IMR-90 (cell line): ENCODE measurements at regions not wholly inside any gene's neighbourhood (a gene's known extent, or its start where the extent isn't known, plus 50 kb on each side); places are given as distances from the start of the nearest gene placed in this dataset.

Experiments used
- POLR2A ChIP-seq: IDR thresholded peaks from 2 replicates; pipeline ENCODE4 v1.6.1; 2012; ENCODE audit warnings: mild to moderate bottlenecking, low read depth, low read length
- TF ChIP-seq, protein P1 (sequence below): conservative IDR thresholded peaks from 2 replicates; pipeline ENCODE4 v1.5.1; 2012; ENCODE audit warnings: mild to moderate bottlenecking, low read depth, low read length, improper control_type of control experiment

DNA sequence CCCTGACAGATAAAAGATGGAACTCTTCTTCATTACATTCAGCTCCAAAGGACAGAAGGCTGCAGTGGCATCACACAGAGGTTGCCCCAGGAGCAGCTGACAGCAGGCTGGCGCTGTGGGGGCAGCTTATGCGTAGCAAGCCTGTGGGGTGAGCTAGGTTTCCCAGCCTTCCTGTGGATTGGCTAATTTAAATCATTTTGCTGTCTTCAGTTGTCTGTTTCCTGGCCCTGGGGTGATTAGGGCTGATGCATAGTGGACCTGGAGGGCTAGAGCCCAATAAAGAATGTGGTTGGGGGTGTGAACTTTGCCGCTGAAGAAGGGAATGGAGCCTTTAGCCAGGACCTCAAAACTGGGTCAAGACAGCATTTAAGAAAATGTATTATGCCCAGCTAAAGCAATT, 1038.0 kb downstream of the SOCS6 start:
- TF ChIP-seq, protein P1, sequence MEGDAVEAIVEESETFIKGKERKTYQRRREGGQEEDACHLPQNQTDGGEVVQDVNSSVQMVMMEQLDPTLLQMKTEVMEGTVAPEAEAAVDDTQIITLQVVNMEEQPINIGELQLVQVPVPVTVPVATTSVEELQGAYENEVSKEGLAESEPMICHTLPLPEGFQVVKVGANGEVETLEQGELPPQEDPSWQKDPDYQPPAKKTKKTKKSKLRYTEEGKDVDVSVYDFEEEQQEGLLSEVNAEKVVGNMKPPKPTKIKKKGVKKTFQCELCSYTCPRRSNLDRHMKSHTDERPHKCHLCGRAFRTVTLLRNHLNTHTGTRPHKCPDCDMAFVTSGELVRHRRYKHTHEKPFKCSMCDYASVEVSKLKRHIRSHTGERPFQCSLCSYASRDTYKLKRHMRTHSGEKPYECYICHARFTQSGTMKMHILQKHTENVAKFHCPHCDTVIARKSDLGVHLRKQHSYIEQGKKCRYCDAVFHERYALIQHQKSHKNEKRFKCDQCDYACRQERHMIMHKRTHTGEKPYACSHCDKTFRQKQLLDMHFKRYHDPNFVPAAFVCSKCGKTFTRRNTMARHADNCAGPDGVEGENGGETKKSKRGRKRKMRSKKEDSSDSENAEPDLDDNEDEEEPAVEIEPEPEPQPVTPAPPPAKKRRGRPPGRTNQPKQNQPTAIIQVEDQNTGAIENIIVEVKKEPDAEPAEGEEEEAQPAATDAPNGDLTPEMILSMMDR: no peak
- no peak for TF ChIP-seq POLR2A
